ENCODE measurements at regions not wholly inside any gene's neighbourhood (a gene's known extent, or its start where the extent isn't known, plus 50 kb on each side); places are given as distances from the start of the nearest gene placed in this dataset.
"Not testable (repeated sequence)": the region's sequence is repeated elsewhere in the genome, so short reads cannot be mapped to it uniquely, and the experiment has no call there.

- DNase-seq (ENCODE audit: low read depth), result no peak
These were observed 589.6 kb upstream of the FAM98A start for GRCh38 chr2:34188464-34189303.

- no peak for DNase-seq (ENCODE audit: low read depth)
These were observed 580.4 kb upstream of the FAM98A start for GRCh38 chr2:34179511-34179910.

GRCh38 chr2:34178482-34178881 lies 579.4 kb upstream of the FAM98A start:
- DNase-seq (ENCODE audit: low read depth), result no peak

GRCh38 chr2:34176693-34177092 lies 577.6 kb upstream of the FAM98A start:
- no peak for DNase-seq (ENCODE audit: low read depth)

- no peak for DNase-seq (ENCODE audit: low read depth)
These were observed 575.4 kb upstream of the FAM98A start for GRCh38 chr2:34174506-34174905.

GRCh38 chr2:34162231-34162630 lies 563.1 kb upstream of the FAM98A start:
- DNase-seq (ENCODE audit: low read depth), result no peak

- DNase-seq (ENCODE audit: low read depth), result no peak
These were observed 562.5 kb upstream of the FAM98A start for GRCh38 chr2:34161549-34161948.

GRCh38 chr2:34159901-34160300 lies 560.8 kb upstream of the FAM98A start:
- no peak for DNase-seq (ENCODE audit: low read depth)

- no peak for DNase-seq (ENCODE audit: low read depth)
These were observed 554.4 kb upstream of the FAM98A start for GRCh38 chr2:34153484-34153883.

GRCh38 chr2:34147780-34148179 lies 548.7 kb upstream of the FAM98A start:
- DNase-seq (ENCODE audit: low read depth), result no peak

GRCh38 chr2:34143149-34143548 lies 544.0 kb upstream of the FAM98A start:
- DNase-seq (ENCODE audit: low read depth), result no peak

- not testable (repeated sequence) for DNase-seq (ENCODE audit: low read depth)
These were observed 543.5 kb upstream of the FAM98A start for GRCh38 chr2:34142531-34143008.

GRCh38 chr2:34133065-34133464 lies 534.0 kb upstream of the FAM98A start:
- not testable (repeated sequence) for DNase-seq (ENCODE audit: low read depth)

- DNase-seq (ENCODE audit: low read depth), result no peak
These were observed 527.2 kb upstream of the FAM98A start for GRCh38 chr2:34126279-34126678.

- no peak for DNase-seq (ENCODE audit: low read depth)
These were observed 525.1 kb upstream of the FAM98A start for GRCh38 chr2:34123996-34124785.

GRCh38 chr2:34121076-34121475 lies 522.0 kb upstream of the FAM98A start:
- DNase-seq (ENCODE audit: low read depth), result no peak

GRCh38 chr2:34115076-34115475 lies 516.0 kb upstream of the FAM98A start:
- DNase-seq (ENCODE audit: low read depth), result no peak

GRCh38 chr2:34112161-34112560 lies 513.1 kb upstream of the FAM98A start:
- DNase-seq (ENCODE audit: low read depth), result no peak

- DNase-seq (ENCODE audit: low read depth), result no peak
These were observed 511.3 kb upstream of the FAM98A start for GRCh38 chr2:34110392-34110791.

- no peak for DNase-seq (ENCODE audit: low read depth)
These were observed 508.7 kb upstream of the FAM98A start for GRCh38 chr2:34107811-34108210.

GRCh38 chr2:34105006-34105767 lies 506.1 kb upstream of the FAM98A start:
- no peak for DNase-seq (ENCODE audit: low read depth)

- no peak for DNase-seq (ENCODE audit: low read depth)
These were observed 505.5 kb upstream of the FAM98A start for GRCh38 chr2:34104601-34105000.

All from activated T-helper 9 cell treated with anti-CD3 and anti-CD28 coated beads, Interleukin-2, amount 50 U/mL, for 16 hours (primary cell).